NCI-H524 (cell line): ENCODE measurements at regions not wholly inside any gene's neighbourhood (a gene's known extent, or its start where the extent isn't known, plus 50 kb on each side); places are given as distances from the start of the nearest gene placed in this dataset.
"Not testable (repeated sequence)": the region's sequence is repeated elsewhere in the genome, so short reads cannot be mapped to it uniquely, and the experiment has no call there.

Source experiments
- DNase-seq, 2 experiments: peaks; one replicate each; lab custom pipeline; 2025; lab: John Stamatoyannopoulos, UW

- no peak for DNase-seq
Observed at GRCh38 chr1:96073100-96073499, 648.5 kb upstream of the PTBP2 start.

DNA sequence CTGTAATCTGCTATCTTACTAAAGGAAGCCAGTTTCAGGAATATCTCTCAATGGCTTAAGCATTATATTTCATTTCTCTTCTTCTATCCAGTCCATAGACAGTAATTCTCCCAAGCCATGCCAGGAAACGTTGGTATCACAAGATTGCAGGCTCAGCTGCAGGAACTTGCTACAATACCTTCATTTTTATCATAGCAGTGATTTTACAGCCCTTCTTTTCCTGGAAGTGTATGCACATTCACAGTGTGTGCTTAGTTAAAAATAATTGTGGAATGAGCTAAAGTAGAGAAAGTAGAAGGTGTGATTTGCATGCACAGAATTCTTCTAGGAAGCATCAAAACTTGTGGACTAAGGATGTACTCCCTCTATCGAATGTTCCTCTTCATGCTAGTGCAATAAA lies 647.2 kb upstream of the PTBP2 start:
- DNase-seq, result no peak

- DNase-seq, result no peak
Observed at GRCh38 chr1:96074876-96075577, 646.6 kb upstream of the PTBP2 start.

DNA sequence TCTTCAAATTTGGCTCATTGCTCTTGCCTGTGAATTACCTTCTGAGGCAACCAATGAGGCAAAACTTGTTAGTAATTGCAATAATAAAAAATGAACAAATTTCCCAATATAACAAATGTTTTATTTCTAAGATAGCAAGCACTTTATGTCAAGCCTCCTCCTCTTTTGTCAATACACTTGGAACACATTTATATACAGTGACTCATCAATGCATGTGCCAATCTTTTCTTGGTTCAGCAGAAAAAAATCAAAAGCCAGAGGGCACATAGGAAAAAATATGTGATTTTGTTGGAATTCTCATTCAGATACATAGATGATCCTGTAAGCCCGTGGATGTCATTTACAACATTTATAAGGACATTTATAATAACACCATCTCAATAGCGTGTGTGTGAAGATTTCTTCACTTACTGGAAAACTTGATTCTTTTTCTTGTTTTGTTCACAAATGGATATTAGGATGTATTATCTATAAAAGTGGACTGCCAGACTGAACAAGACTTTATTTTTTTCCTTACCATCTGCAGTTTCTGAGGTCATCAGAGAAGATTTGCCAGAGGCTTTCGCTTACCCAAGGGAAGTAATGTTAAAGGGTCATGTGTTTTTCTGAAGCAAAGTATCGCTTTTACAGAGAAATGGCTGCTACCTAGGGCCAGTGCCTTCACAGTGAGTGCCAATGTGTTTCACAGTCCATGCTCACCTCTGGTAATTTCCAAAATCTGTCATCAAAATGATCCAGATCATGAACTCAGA lies 645.7 kb upstream of the PTBP2 start:
- DNase-seq, result no peak

GRCh38 chr1:96076589-96076988 lies 645.0 kb upstream of the PTBP2 start:
- DNase-seq, result no peak

DNA sequence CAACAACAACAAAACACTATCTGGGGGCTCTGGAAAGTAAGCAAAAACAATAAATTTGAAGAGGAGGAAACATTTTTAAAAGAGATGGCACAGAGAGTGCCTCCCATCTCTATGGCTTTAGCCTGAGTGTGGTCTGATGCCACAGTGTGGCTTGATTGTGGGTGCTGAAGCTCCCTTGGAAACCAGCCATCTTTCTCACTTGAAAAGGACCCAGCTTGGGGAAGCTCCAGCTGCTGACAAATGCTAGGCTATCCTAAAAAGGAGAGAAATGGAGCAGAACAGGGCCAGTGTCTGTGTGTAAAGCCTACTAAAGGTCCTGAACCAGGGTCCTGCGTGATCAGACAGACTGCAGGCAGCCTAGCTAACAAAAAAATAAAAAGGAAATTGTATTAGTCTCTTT lies 642.0 kb upstream of the PTBP2 start:
- DNase-seq, result peak in 1 of 2 experiments; percentile 3

GRCh38 chr1:96080925-96081324 lies 640.7 kb upstream of the PTBP2 start:
- DNase-seq, result peak in 1 of 2 experiments; percentile 2

- DNase-seq, result no peak
Observed at GRCh38 chr1:96087719-96088118, 633.9 kb upstream of the PTBP2 start.

DNA sequence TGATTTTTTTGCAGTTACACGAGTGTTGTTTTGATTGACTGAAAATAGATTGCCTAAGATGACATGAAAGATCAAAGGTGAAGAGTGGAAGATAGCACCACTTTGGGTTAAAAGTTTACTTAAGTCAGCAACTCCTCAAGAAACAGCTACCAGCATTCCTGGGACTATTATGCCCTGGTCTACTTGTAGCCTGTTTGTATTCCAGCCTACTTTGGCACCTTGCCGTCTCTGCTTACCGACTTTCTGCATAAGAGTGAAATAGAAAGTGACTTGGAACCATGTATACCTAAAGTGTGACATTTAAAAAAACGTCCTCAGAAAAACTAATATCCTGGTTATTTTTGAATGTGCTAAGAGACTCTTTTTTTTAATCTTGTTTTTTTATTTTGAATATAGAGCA lies 631.5 kb upstream of the PTBP2 start:
- no peak for DNase-seq

- DNase-seq, result peak in 1 of 2 experiments; percentile 15
Observed at GRCh38 chr1:96095849-96096612, 625.6 kb upstream of the PTBP2 start.

DNA sequence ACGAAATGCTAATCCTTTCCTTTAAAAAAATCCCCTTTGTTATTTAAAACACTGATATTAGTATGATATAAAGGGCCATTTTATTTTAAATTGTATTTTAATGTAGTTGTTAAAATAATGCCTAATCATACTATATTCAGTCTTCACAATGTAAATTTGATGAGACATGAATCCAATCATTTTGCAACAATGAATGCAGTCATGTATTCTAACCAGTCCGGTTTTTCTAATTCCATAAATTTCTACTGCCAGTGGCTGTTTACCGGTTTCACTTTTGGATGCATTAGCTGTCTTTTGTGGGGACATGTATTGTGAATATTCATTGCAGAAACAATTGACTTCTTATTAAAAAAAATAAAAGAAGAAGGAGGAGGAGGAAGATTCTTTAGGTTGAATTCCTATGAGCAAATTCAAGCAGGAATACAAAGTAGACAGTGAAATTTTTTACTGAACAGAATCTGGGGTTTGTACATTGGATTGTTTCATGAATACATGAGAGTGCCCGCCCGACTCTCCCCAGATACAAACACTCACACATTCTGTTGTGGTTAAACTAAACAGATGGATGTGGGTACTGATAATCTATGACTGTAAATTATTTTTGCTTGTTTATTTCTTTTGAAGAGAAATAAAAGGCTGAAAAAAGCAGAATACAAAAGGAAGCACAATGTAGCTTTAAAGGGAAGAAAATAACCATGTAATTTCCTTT lies 624.8 kb upstream of the PTBP2 start:
- DNase-seq, result no peak

GRCh38 chr1:96104506-96104905 lies 617.1 kb upstream of the PTBP2 start:
- no peak for DNase-seq

DNA sequence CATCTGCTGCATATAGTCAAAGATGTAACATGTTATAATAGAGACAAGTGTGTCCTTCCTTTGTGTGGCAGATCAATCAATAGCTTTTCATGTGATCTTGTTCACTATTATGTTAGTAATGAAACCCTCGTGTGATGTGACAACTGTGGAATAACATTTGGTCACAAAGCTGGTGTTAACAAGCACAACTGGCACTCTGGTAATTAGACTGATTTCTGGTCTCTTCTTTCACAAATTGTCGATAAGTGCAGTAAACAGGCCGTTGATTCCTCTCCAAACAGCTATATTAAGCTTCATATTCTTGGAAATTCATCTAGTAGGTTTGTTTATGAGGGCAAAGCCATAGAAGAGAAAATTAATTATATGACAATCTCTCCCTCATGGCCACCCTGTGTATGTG lies 616.7 kb upstream of the PTBP2 start:
- DNase-seq, result no peak

DNA sequence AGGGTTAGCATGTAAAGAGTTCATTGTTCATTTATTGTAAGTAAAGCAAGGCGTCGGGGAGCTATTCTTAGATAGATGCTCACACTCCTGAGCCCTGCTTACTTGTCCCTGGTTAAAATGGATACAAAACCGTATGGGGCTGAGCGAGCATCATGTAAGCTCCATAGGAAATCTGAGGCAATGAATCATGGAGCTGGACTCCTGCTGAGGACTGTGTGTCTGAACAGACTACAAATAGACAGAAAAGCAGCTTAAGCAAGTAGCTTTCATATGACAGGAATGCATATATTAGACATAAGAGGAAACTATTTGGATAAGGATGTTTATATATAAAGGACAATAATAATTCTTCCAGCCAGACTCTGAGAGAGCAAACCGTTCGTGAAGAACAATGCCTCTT lies 604.9 kb upstream of the PTBP2 start:
- DNase-seq, result no peak

DNA sequence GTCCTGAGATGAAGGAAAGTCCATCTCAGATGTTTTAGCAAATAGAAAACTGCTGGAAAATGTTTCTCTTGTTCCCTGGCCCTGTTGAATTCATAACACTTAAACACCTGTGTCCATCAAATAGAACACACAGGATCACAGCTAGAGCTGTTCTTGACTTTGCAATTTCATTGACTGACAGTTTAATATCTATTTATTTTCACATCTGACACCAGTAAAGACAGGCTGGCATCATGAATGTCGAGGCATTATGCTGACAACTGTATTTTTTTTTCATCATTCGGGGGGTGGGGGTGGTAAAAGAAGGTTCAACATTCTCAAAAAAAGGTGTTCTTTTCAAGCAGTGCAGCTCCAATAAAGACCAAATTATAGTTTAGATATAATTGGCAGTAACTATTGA lies 591.2 kb upstream of the PTBP2 start:
- no peak for DNase-seq

- DNase-seq, result no peak
Observed at GRCh38 chr1:96144636-96145035, 576.9 kb upstream of the PTBP2 start.

GRCh38 chr1:96145492-96145891 lies 576.1 kb upstream of the PTBP2 start:
- no peak for DNase-seq

- DNase-seq, result not testable (repeated sequence)
Observed at GRCh38 chr1:96152957-96153356, 568.6 kb upstream of the PTBP2 start.

DNA sequence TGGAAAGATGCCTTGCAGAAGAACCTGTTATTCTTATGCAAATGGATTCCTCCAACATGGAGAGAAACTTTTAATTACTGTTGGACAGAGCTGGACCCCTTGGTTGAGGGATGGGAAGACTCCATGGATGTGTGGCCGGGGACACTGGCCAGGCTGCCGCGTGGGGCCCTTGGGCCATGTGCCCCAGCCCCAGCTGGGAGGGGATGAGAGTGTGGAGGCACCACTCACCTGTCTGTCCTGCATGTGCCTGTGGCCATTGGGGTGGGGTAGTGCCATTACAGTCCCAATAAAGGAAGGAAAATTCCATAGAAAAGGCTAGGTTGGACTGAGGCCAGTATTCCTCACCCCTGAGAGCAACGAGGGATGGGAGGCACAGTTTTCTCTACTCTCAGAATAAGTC lies 564.5 kb upstream of the PTBP2 start:
- no peak for DNase-seq

- no peak for DNase-seq
Observed at GRCh38 chr1:96159379-96159778, 562.2 kb upstream of the PTBP2 start.

- DNase-seq, result no peak
Observed at GRCh38 chr1:96164053-96164452, 557.5 kb upstream of the PTBP2 start.

DNA sequence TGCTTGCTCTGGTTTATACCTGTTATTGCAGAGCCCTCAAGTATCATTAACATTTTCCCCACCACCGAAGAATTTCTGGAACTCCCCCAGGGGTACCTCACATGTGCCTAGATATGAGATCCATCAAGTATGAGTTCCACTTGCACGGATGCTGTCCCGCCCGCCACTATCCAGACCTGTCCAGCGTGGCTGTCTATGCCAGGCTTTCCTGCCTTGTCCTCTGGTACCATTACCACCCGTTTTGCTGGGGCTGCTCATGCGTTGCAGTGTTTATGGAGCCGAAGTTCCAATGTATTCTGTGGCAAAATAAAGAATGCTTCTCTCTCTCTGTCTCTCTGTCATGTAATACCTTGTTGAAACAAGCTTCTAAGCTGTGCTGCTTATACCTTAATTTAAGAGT lies 543.5 kb upstream of the PTBP2 start:
- no peak for DNase-seq
